GM23338 (cell line): ENCODE measurements at regions not wholly inside any gene's neighbourhood (a gene's known extent, or its start where the extent isn't known, plus 50 kb on each side); places are given as distances from the start of the nearest gene placed in this dataset.

ENCODE experiments used
- ATAC-seq: fragments of 200-7000 bp; cut with Tn5 transposase; 3 replicates; pipeline ENCODE4 v1.9.1; 2020
- DNase-seq: peaks from one replicate; pipeline ENCODE4 v3.0.0-alpha.2; 2015; ENCODE audit warnings: low spot score
- H2AFZ ChIP-seq: fragments of 200-600 bp; sonication (generic); 2 replicates; pipeline ENCODE4 v1.8.0; 2016; ENCODE audit warnings: antibody characterized with exemption, mild to moderate bottlenecking, moderate library complexity
- H3F3A ChIP-seq: fragments of 200-600 bp; sonication (generic); replicated peaks from 2 replicates; pipeline ENCODE4 v1.8.0; 2017; ENCODE audit warnings: antibody characterized with exemption, mixed run types, low read depth
- H3K27ac ChIP-seq: fragments of 200-600 bp; sonication (generic); 2 replicates; pipeline ENCODE4 v1.6.1; 2016; ENCODE audit warnings: low read depth
- H3K27me3 ChIP-seq: fragments of 200-600 bp; sonication (generic); 2 replicates; pipeline ENCODE4 v1.8.0; 2016; ENCODE audit warnings: mild to moderate bottlenecking, mixed run types, moderate library complexity; ENCODE audit not compliant: insufficient read depth
- H3K36me3 ChIP-seq: fragments of 200-600 bp; sonication (generic); 2 replicates; pipeline ENCODE4 v1.8.0; 2016; ENCODE audit warnings: mild to moderate bottlenecking; ENCODE audit not compliant: insufficient read depth
- H3K4me1 ChIP-seq: fragments of 200-600 bp; sonication (generic); 2 replicates; pipeline ENCODE4 v1.8.0; 2016; ENCODE audit warnings: mild to moderate bottlenecking, moderate library complexity; ENCODE audit not compliant: insufficient read depth
- H3K4me2 ChIP-seq: fragments of 200-600 bp; sonication (generic); 2 replicates; pipeline ENCODE4 v1.7.1; 2017; ENCODE audit warnings: mixed run types
- H3K4me3 ChIP-seq: fragments of 200-600 bp; sonication (generic); 2 replicates; pipeline ENCODE4 v1.6.1; 2016; ENCODE audit warnings: mixed run types
- H3K79me2 ChIP-seq: fragments of 200-600 bp; sonication (generic); replicated peaks from 2 replicates; pipeline ENCODE4 v1.8.0; 2017; ENCODE audit warnings: mild to moderate bottlenecking; ENCODE audit not compliant: insufficient read depth
- H3K9me2 ChIP-seq: fragments of 200-600 bp; sonication (generic); 2 replicates; pipeline ENCODE4 v1.8.0; 2017; ENCODE audit not compliant: insufficient read depth
- H4K20me1 ChIP-seq: fragments of 200-600 bp; sonication (generic); replicated peaks from 2 replicates; pipeline ENCODE4 v1.8.0; 2017; ENCODE audit warnings: mild to moderate bottlenecking; ENCODE audit not compliant: insufficient read depth
- H3K27ac Mint-ChIP-seq: 2 replicates; pipeline ENCODE4 v1.8.0; 2020; ENCODE audit warnings: inconsistent platforms, mild to moderate bottlenecking, moderate library complexity, mixed read lengths
- H3K27me3 Mint-ChIP-seq: 3 replicates; pipeline ENCODE4 v1.8.0; 2022; ENCODE audit warnings: low read depth, mild to moderate bottlenecking, moderate library complexity, mixed read lengths, inconsistent platforms; ENCODE audit not compliant: insufficient read depth, poor library complexity
- H3K36me3 Mint-ChIP-seq: 3 replicates; pipeline ENCODE4 v1.8.0; 2021; ENCODE audit warnings: low read depth, mild to moderate bottlenecking, inconsistent platforms, moderate library complexity, mixed read lengths
- H3K4me1 Mint-ChIP-seq: 3 replicates; pipeline ENCODE4 v1.8.0; 2020; ENCODE audit warnings: mild to moderate bottlenecking, inconsistent platforms, mixed read lengths
- H3K4me3 Mint-ChIP-seq: 3 replicates; pipeline ENCODE4 v1.8.0; 2021; ENCODE audit warnings: moderate library complexity, mild to moderate bottlenecking, inconsistent platforms, mixed read lengths
- H3K9me3 Mint-ChIP-seq: 3 replicates; pipeline ENCODE4 v1.8.0; 2020; ENCODE audit warnings: moderate library complexity, mild to moderate bottlenecking, inconsistent platforms, mixed read lengths
- CREB1 ChIP-seq: fragments of 250-450 bp; sonication (Bioruptor Pico); IDR thresholded peaks from 2 replicates; pipeline ENCODE4 v1.5.0; 2020; ENCODE audit warnings: low read depth, mild to moderate bottlenecking, moderate library complexity
- JUNB ChIP-seq: IDR thresholded peaks from one replicate; pipeline ENCODE4 v1.6.1; 2016; ENCODE audit warnings: antibody characterized with exemption; ENCODE audit not compliant: unreplicated experiment
- NANOG ChIP-seq: IDR thresholded peaks from 2 replicates; pipeline ENCODE4 v1.6.1; 2016; ENCODE audit warnings: antibody characterized with exemption, borderline replicate concordance
- ZNF331 ChIP-seq: fragments of 250-450 bp; sonication (Bioruptor Pico); IDR thresholded peaks from 2 replicates; pipeline ENCODE4 v1.5.0; 2020; ENCODE audit warnings: low read depth, mild to moderate bottlenecking, moderate library complexity
- TF ChIP-seq, protein P1 (sequence below): fragments of 250-450 bp; sonication (Bioruptor Pico); IDR thresholded peaks from 2 replicates; pipeline ENCODE4 v1.5.0; 2020; ENCODE audit warnings: mild to moderate bottlenecking, moderate library complexity
- TF ChIP-seq, protein P2 (sequence below): IDR thresholded peaks from 2 replicates; pipeline ENCODE4 v1.6.1; 2016; ENCODE audit warnings: antibody characterized with exemption

DNA sequence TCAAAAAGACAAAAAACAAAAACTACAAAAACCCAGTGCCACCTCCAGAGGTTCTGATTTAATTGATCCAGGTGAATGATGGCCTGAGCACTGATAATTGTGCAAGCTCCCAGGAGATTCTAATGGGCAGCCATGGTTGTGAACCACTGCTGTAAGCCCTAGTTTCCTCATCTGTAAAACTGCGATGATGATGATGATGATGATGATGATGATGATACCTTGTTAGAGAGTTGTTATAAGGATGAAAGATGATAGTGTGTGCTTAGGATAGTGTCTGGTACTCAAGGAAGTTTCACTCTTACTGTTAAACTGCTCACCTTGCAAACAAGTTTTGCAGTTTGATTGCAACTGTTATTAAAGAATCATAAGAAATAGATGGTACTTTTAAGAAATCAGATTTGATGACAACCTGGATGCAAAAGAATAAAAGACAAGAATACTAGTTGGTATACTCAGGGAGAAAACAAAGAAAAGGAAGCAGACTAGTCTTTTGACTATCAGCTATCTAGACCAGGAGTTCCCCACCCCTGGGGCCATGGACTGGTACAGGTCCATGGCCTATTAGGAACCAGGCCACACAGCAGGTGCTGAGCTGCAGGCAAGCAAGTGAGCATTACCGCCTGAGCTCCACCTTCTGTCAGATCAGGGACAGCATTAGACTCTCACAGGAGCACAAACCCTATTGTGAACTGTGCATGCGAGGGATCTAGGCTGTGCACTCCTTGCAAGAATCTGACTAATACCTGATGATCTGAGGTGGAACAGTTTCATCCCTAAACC is 98.0 kb downstream of the OR2K2 start (continued):
- TF ChIP-seq, protein P1, sequence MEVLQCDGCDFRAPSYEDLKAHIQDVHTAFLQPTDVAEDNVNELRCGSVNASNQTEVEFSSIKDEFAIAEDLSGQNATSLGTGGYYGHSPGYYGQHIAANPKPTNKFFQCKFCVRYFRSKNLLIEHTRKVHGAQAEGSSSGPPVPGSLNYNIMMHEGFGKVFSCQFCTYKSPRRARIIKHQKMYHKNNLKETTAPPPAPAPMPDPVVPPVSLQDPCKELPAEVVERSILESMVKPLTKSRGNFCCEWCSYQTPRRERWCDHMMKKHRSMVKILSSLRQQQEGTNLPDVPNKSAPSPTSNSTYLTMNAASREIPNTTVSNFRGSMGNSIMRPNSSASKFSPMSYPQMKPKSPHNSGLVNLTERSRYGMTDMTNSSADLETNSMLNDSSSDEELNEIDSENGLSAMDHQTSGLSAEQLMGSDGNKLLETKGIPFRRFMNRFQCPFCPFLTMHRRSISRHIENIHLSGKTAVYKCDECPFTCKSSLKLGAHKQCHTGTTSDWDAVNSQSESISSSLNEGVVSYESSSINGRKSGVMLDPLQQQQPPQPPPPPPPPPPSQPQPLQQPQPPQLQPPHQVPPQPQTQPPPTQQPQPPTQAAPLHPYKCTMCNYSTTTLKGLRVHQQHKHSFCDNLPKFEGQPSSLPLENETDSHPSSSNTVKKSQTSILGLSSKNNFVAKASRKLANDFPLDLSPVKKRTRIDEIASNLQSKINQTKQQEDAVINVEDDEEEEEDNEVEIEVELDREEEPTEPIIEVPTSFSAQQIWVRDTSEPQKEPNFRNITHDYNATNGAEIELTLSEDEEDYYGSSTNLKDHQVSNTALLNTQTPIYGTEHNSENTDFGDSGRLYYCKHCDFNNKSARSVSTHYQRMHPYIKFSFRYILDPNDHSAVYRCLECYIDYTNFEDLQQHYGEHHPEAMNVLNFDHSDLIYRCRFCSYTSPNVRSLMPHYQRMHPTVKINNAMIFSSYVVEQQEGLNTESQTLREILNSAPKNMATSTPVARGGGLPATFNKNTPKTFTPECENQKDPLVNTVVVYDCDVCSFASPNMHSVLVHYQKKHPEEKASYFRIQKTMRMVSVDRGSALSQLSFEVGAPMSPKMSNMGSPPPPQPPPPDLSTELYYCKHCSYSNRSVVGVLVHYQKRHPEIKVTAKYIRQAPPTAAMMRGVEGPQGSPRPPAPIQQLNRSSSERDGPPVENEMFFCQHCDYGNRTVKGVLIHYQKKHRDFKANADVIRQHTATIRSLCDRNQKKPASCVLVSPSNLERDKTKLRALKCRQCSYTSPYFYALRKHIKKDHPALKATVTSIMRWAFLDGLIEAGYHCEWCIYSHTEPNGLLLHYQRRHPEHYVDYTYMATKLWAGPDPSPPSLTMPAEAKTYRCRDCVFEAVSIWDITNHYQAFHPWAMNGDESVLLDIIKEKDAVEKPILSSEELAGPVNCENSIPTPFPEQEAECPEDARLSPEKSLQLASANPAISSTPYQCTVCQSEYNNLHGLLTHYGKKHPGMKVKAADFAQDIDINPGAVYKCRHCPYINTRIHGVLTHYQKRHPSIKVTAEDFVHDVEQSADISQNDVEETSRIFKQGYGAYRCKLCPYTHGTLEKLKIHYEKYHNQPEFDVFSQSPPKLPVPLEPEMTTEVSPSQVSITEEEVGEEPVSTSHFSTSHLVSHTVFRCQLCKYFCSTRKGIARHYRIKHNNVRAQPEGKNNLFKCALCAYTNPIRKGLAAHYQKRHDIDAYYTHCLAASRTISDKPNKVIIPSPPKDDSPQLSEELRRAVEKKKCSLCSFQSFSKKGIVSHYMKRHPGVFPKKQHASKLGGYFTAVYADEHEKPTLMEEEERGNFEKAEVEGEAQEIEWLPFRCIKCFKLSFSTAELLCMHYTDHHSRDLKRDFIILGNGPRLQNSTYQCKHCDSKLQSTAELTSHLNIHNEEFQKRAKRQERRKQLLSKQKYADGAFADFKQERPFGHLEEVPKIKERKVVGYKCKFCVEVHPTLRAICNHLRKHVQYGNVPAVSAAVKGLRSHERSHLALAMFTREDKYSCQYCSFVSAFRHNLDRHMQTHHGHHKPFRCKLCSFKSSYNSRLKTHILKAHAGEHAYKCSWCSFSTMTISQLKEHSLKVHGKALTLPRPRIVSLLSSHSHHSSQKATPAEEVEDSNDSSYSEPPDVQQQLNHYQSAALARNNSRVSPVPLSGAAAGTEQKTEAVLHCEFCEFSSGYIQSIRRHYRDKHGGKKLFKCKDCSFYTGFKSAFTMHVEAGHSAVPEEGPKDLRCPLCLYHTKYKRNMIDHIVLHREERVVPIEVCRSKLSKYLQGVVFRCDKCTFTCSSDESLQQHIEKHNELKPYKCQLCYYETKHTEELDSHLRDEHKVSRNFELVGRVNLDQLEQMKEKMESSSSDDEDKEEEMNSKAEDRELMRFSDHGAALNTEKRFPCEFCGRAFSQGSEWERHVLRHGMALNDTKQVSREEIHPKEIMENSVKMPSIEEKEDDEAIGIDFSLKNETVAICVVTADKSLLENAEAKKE (CRISPR knock-in tag) = 0 out of 2 replicates have a peak, but pooled peaks have one; percentile 16
- TF ChIP-seq JUNB (no peak), ZNF331 (CRISPR knock-in tag) (no peak)

DNA sequence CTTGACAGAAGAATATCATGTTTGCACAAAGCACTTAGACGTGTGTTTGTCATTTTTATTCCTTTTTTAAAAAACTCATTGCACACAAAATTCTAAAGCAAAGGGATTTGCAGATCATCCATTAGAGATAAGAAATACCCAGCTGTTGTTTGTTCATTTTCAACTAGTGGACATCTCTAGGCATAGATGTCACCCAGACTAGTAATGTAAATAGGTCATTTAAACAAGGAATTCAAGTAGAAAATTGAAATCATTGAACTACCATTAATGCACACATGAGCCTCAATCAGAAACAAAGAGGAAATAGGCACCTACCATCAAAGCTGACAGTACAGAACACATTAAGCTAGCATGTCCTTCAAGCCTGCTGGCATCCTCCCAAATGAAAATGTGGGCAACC is 107.3 kb downstream of the OR2K2 start:
- Histone ChIP-seq H3K79me2 (no peaks in the 10 kb centered on the region), H3K9me2 (no peaks in the 10 kb centered on the region), H2AFZ (no peak overlapping the region), H3K4me1 (no peaks in the 10 kb centered on the region), H4K20me1 (no peaks in the 10 kb centered on the region), H3K4me2 (no peak overlapping the region), H3F3A (no peaks in the 10 kb centered on the region), H3K36me3 (no peaks in the 10 kb centered on the region), H3K4me3 (no peak overlapping the region), H3K27me3 (no peaks in the 10 kb centered on the region), H3K27ac (no peak overlapping the region)
- H3K27me3 Mint-ChIP-seq = peaks cover 1% of the 10 kb centered on the region
- TF ChIP-seq, protein P2, sequence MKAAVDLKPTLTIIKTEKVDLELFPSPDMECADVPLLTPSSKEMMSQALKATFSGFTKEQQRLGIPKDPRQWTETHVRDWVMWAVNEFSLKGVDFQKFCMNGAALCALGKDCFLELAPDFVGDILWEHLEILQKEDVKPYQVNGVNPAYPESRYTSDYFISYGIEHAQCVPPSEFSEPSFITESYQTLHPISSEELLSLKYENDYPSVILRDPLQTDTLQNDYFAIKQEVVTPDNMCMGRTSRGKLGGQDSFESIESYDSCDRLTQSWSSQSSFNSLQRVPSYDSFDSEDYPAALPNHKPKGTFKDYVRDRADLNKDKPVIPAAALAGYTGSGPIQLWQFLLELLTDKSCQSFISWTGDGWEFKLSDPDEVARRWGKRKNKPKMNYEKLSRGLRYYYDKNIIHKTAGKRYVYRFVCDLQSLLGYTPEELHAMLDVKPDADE = no peak
- TF ChIP-seq NANOG (no peak), CREB1 (CRISPR knock-in tag) (no peak)
- peaks cover 2% of the 10 kb centered on the region; the same call in 1 of the 3 replicates for H3K9me3 Mint-ChIP-seq
- no peaks in the 10 kb centered on the region; the same call in 2 of the 3 replicates for H3K36me3 Mint-ChIP-seq
- DNase-seq (no peak), ATAC-seq (no peak)
- no peak overlapping the region for H3K27ac Mint-ChIP-seq
- H3K4me3 Mint-ChIP-seq = no peak overlapping the region
- no peaks in the 10 kb centered on the region for H3K4me1 Mint-ChIP-seq
